ENCODE measurements at regions not wholly inside any gene's neighbourhood (a gene's known extent, or its start where the extent isn't known, plus 50 kb on each side); places are given as distances from the start of the nearest gene placed in this dataset.
A peak's percentile ranks its signal among the peaks of the same experiment; 100 is the strongest.
"Not testable (repeated sequence)": the region's sequence is repeated elsewhere in the genome, so short reads cannot be mapped to it uniquely, and the experiment has no call there.

- H3K4me1 Mint-ChIP-seq (ENCODE audit: unreplicated experiment); H3K4me3 Mint-ChIP-seq (ENCODE audit: unreplicated experiment); H3K27me3 Mint-ChIP-seq (ENCODE audit: unreplicated experiment); H3K27ac Mint-ChIP-seq (ENCODE audit: unreplicated experiment); H3K9me3 Mint-ChIP-seq (ENCODE audit: unreplicated experiment); H3K36me3 Mint-ChIP-seq (ENCODE audit: unreplicated experiment): not testable (repeated sequence)
- peak; percentile 76 for DNase-seq (ENCODE audit: extremely low spot score, unreplicated experiment)
Measured at GRCh38 chr22:11131178-11131577, 4396.8 kb upstream of the OR11H1 start.
